Glomerular visceral epithelial cell (primary cell): ENCODE measurements at regions not wholly inside any gene's neighbourhood (a gene's known extent, or its start where the extent isn't known, plus 50 kb on each side); places are given as distances from the start of the nearest gene placed in this dataset.
"Not testable (repeated sequence)": the region's sequence is repeated elsewhere in the genome, so short reads cannot be mapped to it uniquely, and the experiment has no call there.

Source experiments
- DNase-seq: peaks from one replicate; pipeline ENCODE4 v3.0.0-alpha.2; 2016; ENCODE audit errors: extremely low spot score

GRCh38 chr1:148357037-148357436 lies 126.1 kb downstream of the PPIAL4G start:
- no peak for DNase-seq

- DNase-seq: no peak
Measured at GRCh38 chr1:148355976-148356375, 127.1 kb downstream of the PPIAL4G start.

GRCh38 chr1:148354913-148355308 lies 128.2 kb downstream of the PPIAL4G start:
- no peak for DNase-seq

GRCh38 chr1:148354284-148354912 lies 128.7 kb downstream of the PPIAL4G start:
- DNase-seq: no peak

GRCh38 chr1:148353461-148354283 lies 129.4 kb downstream of the PPIAL4G start:
- DNase-seq: no peak

- DNase-seq: no peak
Measured at GRCh38 chr1:148352470-148353053, 130.5 kb downstream of the PPIAL4G start.

GRCh38 chr1:148347781-148348180 lies 135.3 kb downstream of the PPIAL4G start:
- no peak for DNase-seq

GRCh38 chr1:148345659-148346151 lies 137.4 kb downstream of the PPIAL4G start:
- peak; percentile 36 for DNase-seq

GRCh38 chr1:148344651-148345050 lies 138.5 kb downstream of the PPIAL4G start:
- DNase-seq: not testable (repeated sequence)

- DNase-seq: not testable (repeated sequence)
Measured at GRCh38 chr1:148341729-148342128, 141.4 kb downstream of the PPIAL4G start.

- not testable (repeated sequence) for DNase-seq
Measured at GRCh38 chr1:148336121-148336918, 146.8 kb downstream of the PPIAL4G start.

- DNase-seq: peak; percentile 90
Measured at GRCh38 chr1:148334339-148335130, 148.6 kb downstream of the PPIAL4G start.

GRCh38 chr1:148333875-148334338 lies 149.2 kb downstream of the PPIAL4G start:
- no peak for DNase-seq

- no peak for DNase-seq
Measured at GRCh38 chr1:148328884-148329283, 154.2 kb downstream of the PPIAL4G start.

- DNase-seq: not testable (repeated sequence)
Measured at GRCh38 chr1:148325031-148325430, 158.1 kb downstream of the PPIAL4G start.

GRCh38 chr1:148324465-148324864 lies 158.6 kb downstream of the PPIAL4G start:
- not testable (repeated sequence) for DNase-seq

- not testable (repeated sequence) for DNase-seq
Measured at GRCh38 chr1:148320079-148320478, 163.0 kb downstream of the PPIAL4G start.

GRCh38 chr1:148318904-148319242 lies 164.2 kb downstream of the PPIAL4G start:
- no peak for DNase-seq

GRCh38 chr1:148318123-148318903 lies 164.8 kb downstream of the PPIAL4G start:
- no peak for DNase-seq
